ENCODE measurements at regions not wholly inside any gene's neighbourhood (a gene's known extent, or its start where the extent isn't known, plus 50 kb on each side); places are given as distances from the start of the nearest gene placed in this dataset.
"Not testable (repeated sequence)": the region's sequence is repeated elsewhere in the genome, so short reads cannot be mapped to it uniquely, and the experiment has no call there.

DNA sequence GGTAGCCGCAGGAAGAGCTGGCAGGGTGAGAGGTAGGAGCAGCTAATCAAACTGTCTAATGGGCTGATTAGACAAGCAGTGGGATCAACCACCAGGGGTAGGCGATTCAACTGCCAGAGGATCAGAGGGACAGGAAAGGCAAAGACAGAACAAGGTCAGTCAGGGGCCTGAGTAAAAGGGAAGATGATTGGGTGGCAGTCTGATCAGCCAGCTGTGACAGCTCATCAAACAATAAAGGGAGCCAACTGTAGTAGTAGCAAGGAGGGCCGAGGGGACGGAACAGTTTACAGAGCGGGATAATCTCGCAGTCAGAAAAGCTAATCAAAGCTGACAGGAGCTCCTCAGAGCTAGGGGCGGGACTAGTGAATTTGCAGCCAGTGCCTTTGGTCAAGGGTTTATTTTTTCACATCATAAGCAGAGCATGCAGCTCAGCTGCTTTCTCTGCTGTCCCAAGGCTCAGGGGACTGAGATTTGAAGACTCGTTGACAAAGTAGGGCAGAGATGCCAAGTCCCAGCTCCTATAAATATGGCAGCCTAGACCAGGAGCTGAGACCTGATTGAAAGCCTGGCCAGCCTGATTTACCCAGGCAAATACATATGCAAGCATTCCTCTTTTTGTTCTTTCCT is 418.2 kb downstream of the GABRG2 start:
- DNase-seq (ENCODE audit: low spot score), result no peak

DNA sequence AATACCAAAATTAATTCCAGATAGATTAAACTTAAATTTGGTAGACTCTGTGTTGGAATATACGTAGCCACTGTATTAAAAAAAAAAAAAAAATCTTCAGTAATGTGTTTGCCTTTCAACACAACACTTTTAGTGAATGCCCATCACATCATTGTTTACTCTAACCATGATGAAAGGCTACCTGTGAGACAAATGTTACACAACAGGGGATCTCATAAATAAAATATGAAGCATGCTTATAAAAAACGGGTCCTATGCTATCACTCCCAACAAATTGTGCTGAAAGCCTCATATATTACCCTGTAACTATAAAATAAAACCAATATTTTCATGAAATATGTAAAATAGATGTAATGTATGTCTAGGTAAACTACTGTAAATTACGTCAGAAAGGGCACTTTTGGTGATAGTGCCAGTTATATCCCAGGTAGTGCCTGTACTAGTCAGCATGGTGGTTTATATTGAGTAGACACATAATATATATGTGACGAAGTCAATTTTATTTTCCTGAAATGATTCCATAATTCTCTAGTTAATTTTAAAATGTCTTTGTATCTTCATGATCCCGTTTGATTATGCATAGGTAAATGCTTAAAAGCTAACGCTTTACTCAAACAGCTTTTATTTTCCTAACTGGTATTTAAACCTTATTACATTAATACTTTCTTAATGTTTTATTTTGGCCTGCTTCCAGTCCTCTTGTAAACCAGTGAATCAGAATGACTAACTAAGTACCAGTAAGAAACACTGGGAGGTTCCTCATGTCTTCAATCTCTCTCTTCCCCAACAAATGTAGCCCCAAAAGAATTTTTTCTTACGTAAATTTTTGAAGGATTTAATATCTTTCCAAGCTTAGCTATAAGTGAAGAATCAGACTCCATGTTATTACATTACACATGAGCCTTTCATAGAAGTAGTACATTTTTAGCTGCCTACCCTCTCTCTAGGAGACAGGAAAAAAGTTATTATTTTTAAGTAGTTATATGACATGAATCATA is 420.3 kb downstream of the GABRG2 start:
- DNase-seq (ENCODE audit: low spot score), result no peak

DNA sequence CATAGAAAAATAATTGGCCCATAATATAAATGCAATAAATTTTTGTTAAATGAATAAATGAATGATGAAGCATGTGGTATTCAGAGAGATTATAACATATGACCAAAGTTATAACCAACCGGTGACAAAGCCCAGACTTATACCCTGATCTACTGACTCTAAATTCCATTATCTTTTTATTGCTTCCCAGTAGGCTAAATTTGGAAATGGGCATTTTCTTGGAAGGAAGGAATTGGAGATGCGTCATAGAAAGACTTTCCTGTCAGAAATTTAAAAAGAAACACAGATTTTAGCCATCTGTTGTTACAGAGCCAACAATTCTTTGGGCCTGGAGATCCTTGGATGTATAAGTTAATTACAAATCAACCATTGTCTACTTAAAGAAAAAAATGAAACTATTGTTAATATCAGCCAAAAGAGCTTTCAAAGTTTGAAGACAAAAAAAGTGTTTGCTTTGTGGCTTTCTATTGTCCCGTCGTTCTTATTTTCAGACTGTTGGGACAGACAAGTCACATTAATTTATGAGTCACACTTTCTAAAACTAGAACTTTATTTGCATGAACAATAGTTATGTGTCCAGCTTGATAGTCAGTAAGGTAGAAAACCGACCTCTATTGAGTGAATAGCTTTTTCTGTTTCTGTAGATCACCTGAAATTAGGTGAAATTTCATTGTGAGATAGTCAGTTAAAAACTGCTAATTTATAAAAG is 428.7 kb downstream of the GABRG2 start:
- no peak for DNase-seq (ENCODE audit: low spot score)

DNA sequence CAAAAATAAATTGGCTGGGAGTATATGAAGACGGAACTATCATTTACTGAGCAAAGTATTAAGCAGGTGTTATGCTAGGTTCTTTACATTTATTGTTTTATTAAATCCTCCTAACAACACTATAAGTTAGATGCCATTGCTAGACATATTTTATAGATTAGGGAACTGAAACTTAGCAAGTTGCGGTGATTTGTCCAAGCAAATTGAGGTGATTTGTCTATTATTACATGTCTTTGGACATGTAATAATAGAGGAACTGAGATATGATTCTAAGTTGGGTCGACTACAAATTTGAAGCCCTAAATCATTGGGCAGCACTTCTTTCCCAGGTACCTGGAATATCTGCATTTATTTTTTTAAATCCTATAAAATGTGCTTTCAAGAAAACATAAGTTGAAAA is 429.9 kb downstream of the GABRG2 start:
- DNase-seq (ENCODE audit: low spot score), result no peak

DNA sequence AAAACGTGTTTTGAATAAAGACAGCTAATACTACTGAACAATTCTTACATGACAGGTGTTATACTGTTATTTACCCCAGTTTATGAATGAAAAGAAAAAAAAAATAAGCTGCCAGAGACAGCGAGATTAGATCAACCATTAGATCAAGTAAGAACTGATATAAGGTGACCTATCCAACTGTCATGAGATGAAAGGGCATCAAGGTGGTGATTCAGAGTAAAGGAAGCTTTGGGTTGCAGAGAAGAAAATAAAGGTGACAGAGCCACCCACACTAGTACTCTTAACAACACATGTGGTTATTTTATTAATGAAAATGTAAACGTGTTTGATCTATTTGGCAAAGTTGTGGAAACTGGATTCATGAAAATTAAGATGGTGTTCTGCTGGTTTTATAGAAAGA is 435.2 kb downstream of the GABRG2 start:
- DNase-seq (ENCODE audit: low spot score), result no peak

DNA sequence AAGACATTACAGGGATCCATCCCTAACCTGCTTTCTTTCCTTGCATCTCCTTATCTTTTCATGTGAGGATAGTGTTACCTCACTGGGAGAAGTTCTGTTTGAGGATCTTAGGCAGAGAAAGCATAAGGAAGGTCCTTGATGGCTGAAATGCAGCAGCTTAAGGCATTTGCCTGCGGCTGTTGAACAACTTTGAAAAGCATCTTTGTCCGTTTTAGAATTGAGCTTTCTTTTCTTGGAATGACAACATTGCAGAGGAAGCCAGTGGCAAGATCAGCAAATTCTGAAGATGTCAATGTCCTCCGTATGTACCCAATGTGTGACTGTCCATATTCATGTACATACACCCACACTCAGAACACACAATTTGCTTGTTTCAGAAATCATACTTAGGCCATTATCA is 436.2 kb downstream of the GABRG2 start:
- no peak for DNase-seq (ENCODE audit: low spot score)

DNA sequence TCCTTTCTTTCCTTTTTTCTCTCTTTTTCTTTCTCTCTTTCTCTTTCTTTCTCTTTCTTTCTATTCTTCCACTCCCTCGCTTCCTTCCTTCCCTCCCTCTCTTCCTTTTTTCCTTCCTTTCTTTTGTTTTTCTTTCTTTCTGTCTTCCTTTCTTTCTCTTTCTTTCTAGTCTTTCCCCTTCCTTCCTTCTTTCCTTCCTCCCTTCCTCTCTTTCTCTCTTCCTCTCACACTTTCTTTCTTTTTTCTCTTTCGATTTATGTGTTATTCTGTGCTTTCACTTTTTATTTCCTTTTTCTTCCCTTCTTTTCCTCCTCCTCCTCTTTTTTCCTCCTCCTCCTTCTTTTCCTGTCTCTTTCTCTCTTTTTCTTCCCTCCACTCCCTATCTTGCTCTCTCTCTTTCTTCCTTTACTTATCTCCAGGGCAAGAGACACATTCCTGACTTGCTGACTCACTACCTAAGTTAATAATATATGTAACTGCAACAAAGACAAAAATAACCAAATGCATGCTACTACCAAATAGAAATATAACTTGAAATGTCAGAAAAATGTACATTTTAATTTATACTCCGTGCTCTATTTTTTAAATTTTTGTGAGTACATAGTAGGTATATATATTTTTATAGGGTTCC is 445.5 kb downstream of the GABRG2 start:
- DNase-seq (ENCODE audit: low spot score), result no peak

DNA sequence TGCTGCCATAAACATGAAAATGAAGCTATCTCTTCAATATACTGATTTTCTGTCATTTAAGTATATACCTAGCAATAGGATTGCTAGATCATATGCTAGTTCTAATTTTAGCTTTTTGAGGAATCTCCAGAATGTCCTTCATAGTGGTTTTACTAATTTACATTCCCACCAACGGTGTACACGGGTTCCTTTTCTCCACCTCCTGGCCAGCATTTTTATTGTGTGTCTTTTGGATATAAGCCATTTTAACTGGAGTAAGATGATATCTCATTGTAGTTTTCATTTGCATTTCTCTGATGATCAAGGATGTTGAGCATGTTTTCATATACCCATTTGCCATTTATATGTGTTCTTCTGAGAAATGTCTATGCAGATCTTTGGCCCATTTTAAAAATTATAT is 446.5 kb downstream of the GABRG2 start:
- no peak for DNase-seq (ENCODE audit: low spot score)

DNA sequence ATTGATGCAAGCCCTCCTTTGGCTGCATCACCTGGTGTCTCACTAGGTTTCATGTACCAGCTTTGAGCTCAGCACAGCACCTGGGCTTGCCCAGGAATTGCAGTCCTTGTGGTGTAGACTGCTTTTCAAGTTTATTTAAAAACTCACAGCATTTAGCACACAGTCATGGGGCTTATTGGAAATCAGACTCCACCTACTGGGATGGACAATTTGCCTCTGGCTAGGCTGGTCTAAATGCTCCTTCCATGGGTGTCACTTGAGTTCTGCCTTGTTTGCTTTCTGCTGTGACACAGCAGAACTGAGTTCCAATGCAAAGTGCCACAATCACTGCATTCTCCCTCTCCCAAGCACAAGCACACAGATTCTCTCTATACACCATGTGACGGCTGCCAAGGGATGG is 453.3 kb downstream of the GABRG2 start:
- no peak for DNase-seq (ENCODE audit: low spot score)

DNA sequence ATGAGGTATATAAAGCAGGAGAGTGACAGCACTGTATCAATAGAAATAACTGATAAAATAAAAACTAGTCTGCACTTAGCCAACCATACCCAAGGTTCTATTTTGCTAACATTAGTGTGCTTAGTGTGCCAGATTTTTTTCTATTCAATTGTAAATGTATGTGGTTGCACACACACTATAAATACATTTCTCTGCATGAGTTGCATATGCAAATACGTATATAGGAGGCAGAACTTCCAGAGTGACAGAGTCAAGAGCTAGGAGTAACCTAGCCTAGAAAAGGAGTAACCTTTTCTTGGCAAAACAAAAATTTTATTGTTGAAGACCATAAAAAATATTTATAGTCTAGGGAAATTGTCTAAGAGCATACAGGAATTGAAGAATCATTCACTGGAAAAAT is 461.6 kb downstream of the GABRG2 start:
- DNase-seq (ENCODE audit: low spot score), result no peak

DNA sequence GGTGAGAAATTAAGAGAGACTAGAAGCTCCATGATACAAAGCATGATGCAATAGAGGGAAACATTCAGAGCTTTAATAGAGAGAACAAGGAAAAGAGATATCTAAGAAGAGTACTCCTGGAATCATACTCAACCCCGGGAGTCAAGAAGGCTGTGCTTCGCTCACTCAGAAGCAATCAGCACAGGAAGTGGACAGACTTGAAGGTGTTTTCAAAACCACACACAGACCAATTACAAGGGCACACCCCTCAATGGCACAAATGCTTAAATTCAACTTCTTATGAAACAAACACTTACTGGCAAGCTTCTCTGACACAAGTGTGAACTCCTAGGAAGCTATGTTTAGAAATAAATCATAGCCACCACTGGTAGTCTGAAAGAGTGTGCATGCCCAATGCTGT is 462.3 kb downstream of the GABRG2 start:
- DNase-seq (ENCODE audit: low spot score), result no peak

DNA sequence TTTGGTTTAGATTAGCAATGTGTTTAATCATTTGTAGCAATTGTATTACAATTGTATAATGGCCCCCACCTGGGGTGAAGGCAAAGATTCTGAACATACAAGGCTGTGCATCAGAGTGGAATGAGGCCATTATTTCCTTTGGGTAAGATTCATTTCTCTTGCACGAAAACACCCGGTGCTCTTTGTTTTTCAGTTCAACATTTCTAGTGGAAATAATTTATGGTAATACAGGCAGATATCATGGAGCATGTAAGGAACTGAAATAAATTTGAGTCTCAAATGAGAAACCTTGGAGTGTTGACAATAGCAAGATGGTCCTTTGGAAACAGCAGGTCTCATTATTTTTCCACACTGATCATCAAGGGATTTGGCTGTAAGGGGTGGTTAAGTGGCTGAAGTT is 475.9 kb downstream of the GABRG2 start:
- no peak for DNase-seq (ENCODE audit: low spot score)

DNA sequence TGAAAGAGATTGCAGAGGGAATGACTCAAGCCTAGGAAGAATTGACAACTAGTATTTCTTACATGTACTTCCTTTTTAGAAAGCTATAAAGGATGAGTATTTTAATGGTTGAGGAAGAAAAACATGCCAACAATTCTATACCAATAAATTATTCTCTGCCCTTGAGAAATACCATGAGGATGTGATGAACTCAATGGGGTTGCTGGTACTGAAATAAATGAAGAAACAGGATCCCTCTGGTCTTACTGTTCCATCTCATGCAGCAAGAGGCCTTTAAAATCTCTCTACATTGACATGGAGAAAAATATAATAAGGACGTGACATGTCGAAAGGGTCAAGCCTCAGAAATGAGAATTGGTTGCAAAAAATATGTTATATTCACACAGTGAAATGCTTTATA is 477.3 kb downstream of the GABRG2 start:
- DNase-seq (ENCODE audit: low spot score), result no peak

DNA sequence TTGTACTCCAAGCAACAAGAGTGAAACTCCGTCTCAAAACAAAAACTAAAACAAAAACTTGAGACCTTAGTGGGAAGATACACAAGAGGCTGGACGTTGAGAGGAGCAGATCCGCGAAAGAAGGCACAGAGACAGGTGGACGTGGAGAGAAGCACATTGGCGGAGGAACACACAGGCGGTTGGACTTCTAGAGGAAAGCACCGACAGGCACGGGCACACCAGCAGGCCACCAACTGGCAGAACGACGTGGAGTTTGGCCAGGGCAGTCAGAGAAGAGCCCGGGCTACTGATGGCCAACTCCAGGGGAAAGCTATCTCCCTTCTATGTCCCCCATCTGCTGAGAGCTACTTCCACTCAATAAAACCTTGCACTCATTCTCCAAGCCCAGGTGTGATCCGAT is 482.7 kb downstream of the GABRG2 start:
- DNase-seq (ENCODE audit: low spot score), result no peak

DNA sequence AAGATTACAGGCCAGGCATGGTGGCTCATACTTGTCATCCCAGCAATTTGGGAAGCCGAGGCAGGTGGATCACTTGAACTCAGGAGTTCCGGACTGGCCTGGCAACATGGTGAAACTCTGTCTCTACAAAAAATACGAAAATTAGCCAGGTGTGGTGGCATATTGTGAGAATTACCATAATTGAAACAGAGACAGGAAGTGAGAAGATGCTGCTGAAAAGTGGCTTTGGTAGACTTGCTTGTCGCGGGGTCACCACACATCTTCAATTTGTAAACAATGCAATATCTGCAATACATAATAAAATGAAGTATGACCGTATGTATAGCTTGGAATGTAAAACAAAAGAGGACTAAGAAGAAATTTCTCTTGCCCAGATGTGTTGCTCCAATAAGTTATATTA is 490.5 kb downstream of the GABRG2 start:
- DNase-seq (ENCODE audit: low spot score), result no peak

DNA sequence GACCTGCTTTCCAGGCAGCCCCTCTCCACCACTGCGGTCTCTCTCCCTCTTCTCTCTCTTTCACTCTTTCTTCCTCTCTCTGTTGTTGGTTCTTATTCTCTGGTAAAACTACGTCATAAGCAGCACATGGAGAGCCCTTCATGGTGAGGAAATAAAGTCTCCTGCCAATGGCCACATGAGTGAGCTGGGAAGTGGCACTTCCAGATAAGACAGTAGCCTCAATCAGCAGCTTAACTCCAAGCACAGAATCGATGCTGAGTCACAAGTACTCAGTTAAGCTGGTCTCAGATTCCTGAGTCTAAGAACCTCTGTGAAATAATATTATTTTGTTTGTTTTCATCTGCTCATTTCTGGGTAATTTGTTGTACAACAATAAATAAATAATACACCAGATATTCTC is 500.1 kb downstream of the GABRG2 start:
- DNase-seq (ENCODE audit: low spot score), result no peak

DNA sequence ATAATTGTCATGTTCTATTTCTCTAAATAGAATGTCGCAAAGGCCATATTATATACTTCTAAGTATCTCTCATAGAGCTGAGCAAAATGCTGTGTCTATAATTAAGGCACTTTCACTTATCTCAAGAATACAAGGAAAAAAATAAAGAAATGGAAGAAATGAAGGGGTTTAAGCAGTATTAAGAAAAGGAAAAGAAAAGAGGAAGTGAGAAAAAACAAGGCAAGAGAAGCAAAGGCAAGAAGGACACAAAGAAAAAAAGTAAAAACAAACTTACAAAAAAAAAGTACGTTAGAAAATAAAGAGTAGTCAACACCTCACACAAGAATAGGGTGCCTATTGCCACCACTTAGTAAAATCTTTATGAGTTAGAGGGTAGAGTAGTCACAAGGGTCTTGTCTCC is 506.2 kb downstream of the GABRG2 start:
- DNase-seq (ENCODE audit: low spot score), result no peak

DNA sequence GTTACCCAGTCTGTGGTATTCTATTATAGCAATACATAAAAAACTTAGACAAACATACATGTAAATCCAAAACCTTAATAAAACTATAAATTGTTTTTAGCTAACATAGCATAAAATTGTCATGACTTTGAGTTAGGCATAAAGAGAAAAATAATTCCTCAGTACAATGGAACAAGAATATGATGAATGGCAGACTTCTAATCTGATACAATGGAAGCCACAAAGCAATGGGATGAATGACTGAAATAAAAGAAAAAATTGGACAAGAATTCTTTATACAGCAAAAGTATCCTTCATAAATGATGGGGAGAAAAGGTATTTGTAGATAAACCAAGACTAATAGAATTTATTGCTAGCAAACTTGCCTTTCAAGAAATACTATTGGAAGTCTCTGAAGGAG is 524.2 kb downstream of the GABRG2 start:
- no peak for DNase-seq (ENCODE audit: low spot score)

DNA sequence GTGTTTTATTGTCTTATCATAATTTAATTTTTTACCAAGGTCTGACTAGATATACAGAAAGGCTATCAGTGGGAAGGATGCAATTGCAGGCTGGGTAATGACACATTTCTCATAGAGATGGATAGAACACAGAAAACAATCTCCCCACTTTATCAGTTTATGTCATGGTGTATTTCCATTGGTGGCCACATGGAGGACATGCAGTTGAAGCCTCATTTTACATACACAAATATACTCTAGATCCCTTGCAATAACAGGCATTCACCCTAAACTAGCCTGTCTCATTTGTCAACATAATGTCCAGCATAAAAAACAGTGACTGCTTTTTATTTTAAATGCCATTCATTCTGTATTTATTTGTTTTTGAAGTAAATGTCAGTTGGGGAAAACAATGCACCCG is 526.3 kb downstream of the GABRG2 start:
- peak; percentile 5 for DNase-seq (ENCODE audit: low spot score)

DNA sequence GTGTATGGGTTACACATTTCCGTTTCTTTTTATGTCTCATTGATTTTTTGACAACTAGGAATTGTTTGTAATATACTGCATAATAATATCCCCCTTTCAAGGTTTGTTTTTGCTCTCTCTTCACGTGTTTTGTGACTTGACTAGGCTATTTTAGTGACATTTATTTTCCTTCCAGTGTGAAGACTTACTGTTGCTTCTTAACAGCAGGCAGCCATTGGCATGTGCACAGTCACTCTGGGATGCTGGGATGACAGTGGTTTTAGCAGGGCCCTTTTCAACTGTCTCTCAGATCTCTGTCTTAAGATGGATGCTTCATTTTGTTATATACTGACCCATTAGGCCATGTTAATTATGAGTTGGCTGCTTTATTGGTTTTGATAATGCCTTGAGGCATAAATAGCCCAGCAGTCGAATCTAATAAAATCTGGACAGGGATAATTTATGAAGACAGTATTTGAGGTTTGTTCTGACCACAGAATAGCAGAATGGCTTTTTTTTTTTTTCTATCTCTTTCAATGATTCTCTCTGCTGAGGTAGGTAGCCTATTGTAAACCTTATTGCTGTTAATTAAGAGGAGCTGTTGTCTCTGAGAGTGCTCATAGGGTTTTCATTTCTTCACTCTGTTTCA is 536.0 kb downstream of the GABRG2 start:
- no peak for DNase-seq (ENCODE audit: low spot score)

DNA sequence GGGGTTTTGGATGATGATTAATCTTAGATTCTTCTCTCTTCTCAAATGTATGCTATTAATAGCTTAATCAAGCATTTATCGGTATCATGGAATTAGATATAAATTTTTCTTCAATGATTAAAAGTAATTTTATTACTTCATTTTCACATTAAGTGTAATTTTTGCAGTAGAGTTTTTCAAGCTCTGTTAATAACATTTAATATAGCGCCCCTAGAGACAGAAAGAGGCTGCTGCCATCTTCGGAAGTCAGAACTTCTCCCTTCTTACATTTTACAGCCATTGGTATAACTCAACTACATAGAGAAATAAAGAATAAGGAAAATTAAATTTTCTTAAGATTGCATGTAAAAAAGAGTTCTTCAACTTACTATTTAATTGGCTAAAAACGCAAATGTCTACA is 540.3 kb downstream of the GABRG2 start:
- DNase-seq (ENCODE audit: low spot score), result no peak

DNA sequence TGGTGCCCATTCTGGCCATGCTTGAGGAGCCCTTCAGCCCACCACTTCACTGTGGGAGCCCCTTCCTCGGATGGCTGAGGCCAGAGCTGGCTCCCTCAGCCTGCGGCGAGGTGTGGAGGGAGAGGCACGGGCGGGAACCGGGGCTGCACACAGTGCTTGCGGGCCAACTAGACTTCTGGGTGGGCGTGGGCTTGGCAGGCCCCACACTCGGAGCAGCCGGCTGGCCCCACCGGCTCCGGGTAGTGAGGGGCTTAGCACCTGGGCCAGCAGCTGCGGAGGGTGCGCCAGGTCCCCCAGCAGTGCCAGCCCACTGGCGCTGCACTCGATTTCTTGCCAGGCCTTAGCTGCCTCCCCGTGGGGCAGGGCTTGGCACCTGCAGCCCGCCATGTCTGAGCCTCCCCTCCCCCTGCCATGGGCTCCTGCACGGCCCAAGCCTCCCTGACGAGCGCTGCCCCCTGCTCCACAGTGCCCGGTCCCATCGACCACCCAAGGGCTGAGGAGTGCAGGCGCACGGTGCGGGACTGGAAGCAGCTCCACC is 554.2 kb downstream of the GABRG2 start:
- not testable (repeated sequence) for DNase-seq (ENCODE audit: low spot score)

Data from SW480 (cell line).